HG02973 (cell line): ENCODE measurements at regions not wholly inside any gene's neighbourhood (a gene's known extent, or its start where the extent isn't known, plus 50 kb on each side); places are given as distances from the start of the nearest gene placed in this dataset.

ENCODE experiments used
- ATAC-seq: cut with Tn5 transposase; IDR thresholded peaks from one replicate; pipeline ENCODE4 v1.9.1; 2021; ENCODE audit warnings: moderate library complexity; ENCODE audit not compliant: unreplicated experiment

DNA sequence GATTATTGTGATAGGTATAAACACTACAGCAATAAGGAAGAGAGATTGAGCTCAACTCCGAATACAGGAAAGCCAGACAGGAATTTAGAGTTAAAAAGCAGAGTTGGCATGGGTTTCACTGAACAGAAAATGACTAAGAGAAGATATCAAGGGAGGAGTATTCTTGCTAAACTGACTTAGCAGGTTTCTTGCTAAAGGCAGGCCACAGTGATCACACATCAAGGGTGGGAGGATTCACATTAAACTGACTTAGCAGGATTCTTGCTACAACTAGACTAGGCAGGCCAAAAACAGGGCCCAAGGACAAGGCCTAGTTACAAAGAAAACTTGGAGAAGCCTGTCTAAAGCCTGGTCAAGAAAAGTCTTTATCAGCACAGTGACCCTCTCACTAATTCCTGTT is 195.1 kb downstream of the MAGEB5 start:
- ATAC-seq, result no peak

- ATAC-seq, result no peak
Observed at GRCh38 chrX:26409636-26410035, 193.7 kb downstream of the MAGEB5 start.

DNA sequence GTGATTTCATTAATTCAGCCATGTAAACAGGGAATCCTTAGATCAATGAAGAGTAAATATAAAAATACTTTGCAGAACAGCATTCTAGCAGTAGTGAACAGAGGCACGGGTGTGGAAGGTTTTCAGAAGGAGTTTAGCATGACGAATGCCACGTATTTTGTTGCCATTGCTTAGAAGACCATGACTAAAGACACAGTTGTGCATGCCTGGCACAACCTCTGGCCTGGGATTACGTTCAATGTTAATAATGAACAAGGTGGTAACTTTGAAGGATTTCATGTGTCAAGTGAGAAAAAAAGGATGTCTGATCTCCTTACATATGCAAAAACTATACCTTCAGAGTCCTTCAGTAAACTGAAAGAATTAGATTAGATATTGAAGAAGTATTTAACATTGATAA is 171.9 kb downstream of the MAGEB5 start:
- ATAC-seq, result no peak

GRCh38 chrX:26376037-26376708 is 160.2 kb downstream of the MAGEB5 start:
- no peak for ATAC-seq

DNA sequence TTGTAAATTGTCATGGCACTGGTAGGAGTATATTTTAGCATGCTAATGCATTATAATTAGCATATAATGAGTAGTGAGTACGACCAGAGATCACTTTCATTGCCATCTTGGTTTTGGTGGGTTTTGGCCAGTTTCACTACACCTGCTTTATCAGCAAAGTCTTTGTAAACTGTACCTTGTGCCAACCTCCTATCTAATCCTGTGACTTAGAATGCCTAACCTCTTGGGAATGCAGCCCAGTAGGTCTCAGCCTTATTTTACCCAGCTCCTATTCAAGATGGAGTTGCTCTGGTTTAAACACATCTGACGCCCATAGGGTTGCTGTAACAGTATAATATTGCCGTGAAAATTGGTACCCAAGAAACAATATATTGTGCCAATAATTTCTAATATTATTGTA is 159.4 kb downstream of the MAGEB5 start:
- ATAC-seq, result no peak

DNA sequence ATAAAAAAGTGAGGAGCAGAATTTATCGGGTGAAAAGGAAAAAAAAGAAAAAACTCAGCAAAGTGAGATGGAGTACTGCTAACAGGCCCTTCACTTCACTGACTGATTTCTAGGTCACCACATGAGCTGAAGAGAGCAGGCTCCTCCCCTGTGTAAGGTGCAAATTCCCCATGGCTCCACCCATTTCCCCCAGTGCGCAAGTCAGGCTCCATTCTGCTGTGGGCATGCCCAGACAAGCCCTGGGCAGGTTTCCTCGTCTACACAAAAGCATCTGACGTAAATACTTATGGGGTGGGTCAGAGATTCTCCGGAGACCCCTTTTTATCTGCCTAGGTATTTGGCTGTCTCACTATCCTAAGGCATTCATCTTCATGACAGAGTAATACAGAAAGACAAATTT is 157.9 kb downstream of the MAGEB5 start:
- no peak for ATAC-seq

DNA sequence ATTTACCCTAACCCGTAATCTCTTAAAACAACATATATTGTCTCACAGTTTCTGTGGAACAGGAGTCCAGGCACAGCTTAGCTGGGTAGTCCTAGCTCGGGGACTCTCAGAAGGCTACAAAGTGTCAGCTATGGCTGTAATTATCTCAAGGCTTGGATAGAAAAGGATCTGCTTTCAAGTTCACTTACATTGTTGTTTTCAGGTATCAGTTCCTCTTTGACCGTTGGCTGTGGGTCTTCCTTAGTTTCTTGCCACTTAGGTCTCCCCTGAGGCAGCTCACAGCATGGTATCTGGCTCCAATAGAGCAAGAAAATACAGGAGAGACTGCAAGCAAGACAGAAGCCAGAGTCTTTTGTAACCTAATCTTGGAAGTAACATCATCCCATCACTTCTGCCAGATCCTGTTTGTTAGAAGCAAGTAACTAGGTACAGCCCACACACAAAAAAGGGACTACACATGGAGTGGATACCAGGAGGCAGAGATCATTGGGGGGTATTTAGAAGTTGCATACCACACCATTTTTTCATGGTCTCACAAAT is 137.0 kb downstream of the MAGEB5 start:
- no peak for ATAC-seq

- ATAC-seq, result no peak
Observed at GRCh38 chrX:26347171-26347570, 131.2 kb downstream of the MAGEB5 start.

DNA sequence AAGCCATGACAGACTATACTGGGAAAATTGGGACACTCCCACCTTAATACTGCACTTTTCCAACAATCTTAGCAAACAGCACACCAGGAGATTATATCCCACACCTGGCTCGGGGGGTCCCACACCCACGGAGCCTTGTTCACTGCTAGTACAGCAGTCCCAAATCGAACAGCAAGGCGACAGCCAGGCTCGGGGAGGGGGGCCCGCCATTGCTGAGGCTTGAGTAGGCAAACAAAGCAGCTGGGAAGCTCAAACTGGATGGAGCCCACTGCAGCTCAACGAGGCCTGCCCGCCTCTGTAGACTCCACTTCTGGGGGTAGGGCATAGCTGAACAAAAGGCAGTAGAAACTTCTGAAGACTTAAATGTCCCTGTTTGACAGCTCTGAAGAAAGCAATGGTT is 118.3 kb downstream of the MAGEB5 start:
- ATAC-seq, result no peak

DNA sequence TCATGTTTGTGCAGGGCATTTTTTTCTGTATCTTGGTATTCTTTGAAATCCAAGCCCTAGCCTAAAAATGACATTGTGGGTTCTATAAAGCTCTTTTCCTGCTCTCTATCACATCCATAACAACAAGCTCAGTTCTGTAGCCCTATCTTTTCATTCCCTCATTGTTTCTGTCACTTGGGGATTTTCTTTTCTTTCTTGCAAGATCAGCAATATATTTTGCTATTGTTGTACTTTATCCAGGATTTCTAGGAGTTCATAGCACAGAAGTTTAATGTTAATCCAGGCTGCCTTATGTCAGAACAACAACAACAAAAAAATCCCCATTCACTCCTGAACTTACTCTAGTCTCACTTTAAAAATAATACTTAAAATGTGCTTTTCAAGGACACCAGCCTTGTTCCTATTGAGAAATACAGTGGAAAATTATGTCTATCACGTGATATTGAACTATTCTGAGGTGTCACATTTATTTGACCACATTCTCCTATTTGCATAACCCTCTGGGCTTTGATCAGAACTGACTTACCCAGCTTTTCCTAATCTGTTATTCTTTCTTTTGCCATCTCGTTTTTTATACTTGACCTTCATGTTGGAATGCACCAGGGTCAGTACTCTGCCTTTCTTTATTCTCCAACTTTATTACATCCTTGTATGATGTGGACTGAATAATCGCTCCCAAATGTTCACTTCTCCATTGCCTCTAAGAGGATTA is 112.8 kb downstream of the MAGEB5 start:
- ATAC-seq, result no peak

- ATAC-seq, result no peak
Observed at GRCh38 chrX:26309262-26309661, 93.3 kb downstream of the MAGEB5 start.

DNA sequence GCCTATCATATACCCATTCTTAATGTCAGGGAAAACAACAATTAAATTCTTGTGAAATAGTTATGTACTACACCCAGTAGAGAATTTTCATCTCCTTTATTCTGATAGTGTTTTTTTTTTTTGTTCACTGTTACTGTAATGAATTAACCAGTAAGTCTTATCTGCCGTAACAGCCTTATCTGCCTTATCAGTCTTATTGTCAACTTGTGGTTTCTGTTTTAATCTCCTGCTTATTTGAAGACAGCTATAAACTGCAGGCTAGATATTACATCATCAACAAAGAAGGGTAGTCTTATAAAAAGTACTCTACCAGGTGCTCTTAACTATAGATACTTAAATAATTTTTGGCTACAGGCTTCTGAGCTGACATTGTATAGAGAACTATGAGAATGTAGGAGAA is 79.5 kb downstream of the MAGEB5 start:
- ATAC-seq, result no peak

DNA sequence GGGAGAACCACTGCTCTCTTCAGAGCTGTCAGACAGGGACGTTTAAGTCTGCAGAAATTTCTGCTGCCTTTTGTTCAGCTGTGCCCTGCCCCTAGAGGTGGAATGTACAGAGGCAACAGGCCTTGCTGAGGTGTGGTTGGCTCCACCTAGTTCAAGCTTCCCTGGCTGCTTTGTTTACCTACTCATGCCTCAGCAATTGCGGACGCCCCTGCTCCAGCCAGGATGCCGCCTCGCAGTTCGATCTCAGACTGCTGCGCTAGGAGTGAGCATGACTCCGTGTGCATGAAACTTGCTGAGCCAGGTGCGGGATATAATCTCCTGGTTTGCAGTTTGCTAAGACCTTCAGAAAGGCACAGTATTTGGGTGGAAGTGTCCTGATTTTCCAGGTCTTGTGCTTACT is 70.9 kb downstream of the MAGEB5 start:
- ATAC-seq, result no peak
